ENCODE measurements at regions not wholly inside any gene's neighbourhood (a gene's known extent, or its start where the extent isn't known, plus 50 kb on each side); places are given as distances from the start of the nearest gene placed in this dataset.
A peak's percentile ranks its signal among the peaks of the same experiment; 100 is the strongest.
"Not testable (repeated sequence)": the region's sequence is repeated elsewhere in the genome, so short reads cannot be mapped to it uniquely, and the experiment has no call there.

DNA sequence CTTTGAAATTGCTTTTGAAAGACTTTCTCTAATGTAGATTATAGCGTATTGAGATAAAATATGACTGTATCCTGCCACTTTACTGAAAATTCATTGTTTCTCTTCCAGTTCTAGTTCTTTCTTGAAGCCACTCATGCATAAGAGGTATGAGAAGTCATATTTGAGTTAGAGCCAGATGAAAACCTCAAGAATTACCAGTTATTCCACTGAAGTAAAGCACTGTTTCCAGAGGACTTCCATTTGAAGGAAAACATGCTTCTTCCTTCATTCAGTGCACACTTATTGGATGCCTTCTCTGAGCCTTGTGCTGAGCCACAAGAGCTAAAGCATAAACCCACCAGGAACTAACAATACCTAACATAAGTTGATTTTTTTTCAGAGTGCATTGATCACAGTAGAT is 513.4 kb downstream of the ZNF385D start:
- no peak for DNase-seq

DNA sequence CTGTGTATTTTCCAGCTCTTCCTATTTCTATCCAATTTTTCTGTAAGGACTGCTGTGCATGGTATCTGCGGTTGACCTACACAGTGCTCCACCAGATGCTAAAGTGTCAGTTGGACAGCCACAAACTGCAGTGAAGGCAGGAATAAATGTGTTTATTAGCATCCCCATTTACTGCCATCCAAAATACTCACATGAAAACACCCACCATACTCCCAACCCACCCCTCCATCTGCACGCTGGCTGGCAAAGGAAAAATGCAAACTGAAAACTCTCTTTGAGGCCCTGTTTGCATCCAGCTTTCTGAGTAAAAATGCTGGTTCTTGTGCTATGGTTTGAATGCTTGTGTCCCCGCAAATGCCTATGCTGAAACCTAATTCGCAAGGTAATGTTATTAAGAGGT is 515.5 kb downstream of the ZNF385D start:
- DNase-seq, result no peak

DNA sequence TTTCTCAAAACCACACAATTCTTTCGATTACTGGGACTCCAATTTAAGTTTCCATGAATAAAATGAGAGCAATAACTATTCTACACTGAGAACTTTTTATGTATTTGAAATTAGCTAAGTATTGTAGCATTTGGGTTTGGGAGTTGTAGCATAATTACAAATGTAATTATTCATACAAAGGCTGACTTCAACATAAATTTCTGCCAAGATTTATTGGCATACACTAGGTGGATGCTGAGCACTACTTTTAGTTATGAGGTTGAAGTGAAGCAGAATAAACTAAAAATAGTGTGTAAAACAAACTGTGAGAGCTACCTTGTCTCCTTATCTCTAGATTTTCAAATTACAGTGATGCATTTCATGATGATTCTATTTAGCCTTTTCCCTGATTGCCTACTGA is 516.1 kb downstream of the ZNF385D start:
- no peak for DNase-seq

DNA sequence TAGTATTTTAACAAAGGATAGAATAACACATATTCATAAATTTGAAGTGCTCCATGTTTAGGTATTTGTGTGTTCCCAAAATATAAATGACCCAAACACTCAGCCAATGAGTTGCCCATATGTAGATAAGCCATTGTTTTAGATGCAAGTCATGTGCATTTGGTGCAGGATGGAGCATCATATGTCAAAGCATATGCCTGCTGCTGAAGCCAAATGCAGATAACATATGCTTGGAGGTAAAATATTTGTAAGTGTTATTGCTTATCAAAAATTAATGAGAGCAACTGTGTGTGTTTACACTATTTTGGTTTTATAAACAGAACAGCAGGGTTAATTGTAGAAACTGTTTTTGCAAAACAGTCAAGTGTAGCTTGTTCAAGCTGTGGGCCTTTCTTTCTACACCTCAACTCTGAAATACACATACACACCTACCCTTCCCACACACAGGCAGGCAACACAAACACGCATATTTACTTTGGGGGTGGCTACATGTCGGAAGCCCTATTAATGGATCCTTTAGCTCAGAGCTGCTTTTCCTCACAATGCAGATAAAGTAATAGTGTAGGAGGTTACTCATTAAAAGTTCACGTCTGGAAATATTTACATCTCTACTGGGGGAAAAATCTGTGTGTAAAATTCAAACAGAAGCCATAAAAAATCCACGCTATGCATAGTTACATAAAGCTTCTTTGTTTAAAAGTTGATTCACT is 521.4 kb downstream of the ZNF385D start:
- no peak for DNase-seq

DNA sequence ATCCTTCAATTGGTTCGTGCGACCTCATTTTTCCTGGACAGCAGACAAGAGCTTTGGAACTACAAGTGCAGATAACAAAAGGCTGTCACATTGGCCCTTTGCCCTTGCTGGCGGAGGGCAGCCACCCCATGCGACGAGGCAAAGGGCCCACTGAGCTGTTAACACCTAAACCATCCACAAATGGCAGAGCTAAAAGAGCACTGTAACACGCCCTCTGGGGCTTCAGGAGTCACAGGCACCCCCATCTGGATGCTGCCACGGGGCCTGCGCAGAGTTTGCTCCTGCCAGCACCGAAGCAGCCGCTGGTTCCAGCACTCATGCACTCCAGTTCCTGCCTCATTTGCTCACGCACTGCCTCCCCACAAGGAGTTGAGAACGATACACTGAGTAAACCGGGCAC is 524.9 kb downstream of the ZNF385D start:
- no peak for DNase-seq

DNA sequence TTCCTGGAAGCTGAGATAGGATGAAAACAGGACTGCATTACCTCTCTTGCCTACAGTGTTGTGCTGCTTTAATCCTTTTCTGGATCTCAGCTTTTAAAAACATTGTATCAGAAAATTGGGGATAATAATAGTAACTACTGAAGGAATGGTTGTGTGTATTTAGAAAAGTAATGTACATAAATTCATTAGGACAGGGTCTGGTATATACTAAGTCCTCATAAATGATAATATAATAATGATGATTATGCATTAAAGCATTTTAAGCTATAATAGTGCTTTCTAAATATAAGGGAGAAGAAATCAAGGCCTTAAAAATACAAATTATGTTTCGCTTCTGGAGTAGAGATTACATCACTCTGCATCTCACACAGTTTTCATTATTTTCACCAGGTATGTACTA is 530.1 kb downstream of the ZNF385D start:
- no peak for DNase-seq

DNA sequence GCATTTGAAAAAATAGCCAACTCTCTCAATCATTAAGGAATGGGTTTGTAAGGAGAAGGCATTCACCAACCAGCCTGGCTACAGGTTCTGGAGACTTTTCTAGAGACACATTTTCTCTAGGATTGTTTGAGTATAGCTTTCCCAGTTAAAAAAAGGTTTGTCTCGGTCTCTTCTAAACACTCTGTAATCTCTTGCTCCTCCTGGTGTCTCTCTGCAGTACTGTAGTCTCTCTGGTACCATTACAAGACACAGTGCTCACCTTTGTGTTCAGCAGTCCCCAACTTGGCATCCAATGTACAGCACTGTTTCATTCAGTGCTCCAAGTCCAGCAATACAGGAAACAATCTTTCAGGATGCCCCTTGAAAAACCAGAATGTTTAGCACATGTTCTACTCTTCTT is 534.4 kb downstream of the ZNF385D start:
- DNase-seq, result no peak

DNA sequence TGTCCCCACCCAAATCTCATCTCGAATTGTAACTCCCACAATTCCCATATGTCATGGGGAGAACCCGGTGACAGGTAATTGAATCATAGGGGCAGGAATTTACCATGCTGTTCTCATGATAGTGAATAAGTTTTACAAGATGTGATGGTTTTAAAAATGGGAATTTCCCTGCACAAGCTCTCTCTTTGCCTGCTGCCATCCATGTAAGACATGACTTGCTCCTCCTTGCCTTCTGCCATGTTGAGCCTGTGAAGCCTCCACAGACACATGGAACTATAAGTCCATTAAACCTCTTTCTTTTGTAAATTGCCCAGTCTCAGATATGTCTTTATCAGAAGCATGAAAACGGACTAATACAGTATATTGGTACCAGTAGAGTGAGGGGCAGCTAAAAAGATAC is 546.9 kb downstream of the ZNF385D start:
- DNase-seq, result not testable (repeated sequence)

DNA sequence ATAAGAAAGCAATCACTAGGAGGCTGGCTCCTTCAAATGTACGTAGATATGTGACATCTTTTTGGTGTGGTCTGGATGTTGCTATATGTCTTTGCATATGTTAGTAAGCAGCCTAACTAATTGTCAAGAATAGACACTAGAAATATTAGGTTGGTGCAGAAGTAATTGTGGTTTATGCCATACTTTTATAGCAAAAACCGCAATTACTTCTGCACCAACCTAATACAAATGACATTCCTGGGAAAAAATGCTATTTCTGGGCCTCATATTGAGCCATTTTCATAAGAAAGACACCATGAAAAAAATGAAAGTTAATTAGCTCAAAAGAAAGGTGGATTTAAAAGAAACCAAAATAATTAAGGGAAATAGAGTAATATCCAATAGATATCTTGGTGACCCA is 555.8 kb downstream of the ZNF385D start:
- no peak for DNase-seq

DNA sequence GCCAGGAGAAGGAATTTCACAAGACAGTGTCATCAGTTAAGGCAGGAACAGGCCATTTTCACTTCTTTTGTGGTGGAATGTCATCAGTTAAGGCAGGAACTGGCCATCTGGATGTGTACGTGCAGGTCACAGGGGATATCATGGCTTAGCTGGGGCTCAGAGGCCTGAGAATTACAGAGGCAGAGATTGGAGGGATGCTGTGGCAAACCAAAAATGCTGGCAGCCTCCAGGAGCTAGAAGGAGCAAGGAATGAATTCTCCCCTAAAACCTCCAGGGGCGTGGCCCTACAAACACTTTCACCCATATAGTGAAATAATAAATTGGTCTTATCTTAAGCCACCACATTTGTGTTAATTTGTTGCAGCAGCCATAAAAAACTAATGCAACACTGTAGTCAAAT is 557.0 kb downstream of the ZNF385D start:
- DNase-seq, result not testable (repeated sequence)

DNA sequence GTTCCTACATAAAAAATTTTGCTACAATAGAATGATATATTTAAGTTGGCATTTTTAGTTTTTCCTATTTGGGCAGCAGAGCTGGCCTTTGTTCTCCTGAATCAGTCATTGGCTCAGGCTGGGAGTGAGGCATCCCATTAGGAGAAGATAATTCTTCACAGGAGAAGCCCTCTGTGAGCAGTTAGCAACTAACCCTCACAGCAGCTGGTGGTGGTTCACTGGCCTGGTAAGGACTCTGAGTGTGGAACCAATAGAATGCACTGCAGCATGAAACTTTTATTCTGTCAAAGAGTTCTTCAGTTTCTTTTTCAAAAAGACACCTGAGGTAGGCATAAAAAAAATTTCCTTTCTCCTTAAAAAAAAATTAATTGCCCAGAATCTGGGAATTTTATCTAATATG is 562.6 kb downstream of the ZNF385D start:
- DNase-seq, result no peak

DNA sequence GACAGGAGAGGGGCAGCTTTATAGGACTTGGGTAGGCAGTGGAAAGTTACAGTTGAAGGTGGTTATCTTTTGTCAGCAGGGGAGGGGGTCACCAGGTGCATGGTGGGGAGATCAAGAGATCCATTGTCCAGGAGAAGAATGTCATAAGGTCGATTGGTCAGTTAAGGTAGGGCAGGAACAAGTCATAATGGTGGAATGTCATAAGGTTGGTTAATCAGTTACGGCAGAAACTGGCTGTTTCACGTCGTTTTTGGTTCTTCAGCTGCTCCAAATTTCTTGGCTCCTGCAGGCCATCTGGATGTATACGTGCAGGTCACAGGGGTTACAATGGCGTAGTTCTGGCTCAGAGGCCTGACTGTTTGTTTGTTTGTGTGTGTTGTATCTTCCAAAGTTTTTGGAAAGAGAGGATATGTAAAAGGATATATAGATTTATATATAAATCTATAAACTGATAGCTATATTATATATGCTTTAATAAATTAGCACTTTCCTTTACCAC is 565.1 kb downstream of the ZNF385D start:
- DNase-seq, result no peak

DNA sequence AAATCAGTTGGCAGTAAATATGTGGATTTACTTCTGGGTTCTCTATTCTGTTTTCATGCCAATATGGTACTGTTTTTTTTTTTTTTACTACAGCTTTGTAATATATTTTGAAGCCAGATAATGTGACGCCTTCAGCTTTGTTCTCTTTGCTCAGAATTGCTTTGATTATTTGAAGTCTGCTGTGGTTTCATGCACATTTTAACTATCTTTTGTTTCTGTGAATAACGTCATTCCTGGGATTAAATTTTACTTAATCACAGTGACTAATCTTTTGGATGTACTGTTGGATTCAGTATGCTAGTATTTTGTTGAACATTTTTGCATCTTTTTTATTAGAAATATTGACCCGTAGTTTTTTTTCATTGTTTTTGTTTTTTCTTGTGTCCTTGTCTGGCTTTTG is 576.5 kb downstream of the ZNF385D start:
- DNase-seq, result no peak

DNA sequence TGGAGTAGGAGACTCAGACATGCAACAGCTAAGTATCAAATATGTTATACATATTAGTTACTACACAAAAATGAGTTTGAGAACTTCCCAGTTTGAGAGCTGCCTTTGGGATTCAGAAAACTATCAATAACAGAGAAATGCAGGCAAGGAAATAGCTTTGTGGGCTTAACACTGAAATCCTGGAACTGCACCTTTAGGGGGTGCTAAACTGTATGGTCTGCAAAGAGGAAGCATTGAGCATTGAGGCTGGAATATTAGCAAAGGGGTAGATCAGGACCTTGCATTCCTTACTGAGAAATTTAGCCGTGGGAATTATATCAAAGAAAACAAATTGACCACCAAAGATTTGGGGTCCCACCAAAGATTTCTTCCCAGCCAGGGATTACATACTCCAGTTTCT is 580.0 kb downstream of the ZNF385D start:
- no peak for DNase-seq

DNA sequence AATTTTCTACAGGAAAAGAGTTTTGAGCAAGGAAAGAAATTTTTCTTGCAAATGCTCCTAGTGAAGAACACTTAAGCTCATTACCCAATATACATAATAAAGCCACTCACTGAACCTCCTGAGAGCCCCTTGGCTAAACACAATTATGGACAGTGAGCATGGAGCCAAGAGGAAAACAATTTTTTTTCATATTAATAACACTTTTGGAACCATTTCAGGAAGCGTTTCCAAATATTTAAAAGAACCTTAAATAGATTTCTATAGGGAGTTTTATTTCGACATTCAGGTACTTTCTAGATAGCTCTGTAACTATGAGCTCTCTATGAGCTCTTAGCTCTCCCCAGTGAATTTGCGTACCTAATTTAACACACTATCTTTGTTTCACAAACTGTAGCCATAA is 581.1 kb downstream of the ZNF385D start:
- no peak for DNase-seq

DNA sequence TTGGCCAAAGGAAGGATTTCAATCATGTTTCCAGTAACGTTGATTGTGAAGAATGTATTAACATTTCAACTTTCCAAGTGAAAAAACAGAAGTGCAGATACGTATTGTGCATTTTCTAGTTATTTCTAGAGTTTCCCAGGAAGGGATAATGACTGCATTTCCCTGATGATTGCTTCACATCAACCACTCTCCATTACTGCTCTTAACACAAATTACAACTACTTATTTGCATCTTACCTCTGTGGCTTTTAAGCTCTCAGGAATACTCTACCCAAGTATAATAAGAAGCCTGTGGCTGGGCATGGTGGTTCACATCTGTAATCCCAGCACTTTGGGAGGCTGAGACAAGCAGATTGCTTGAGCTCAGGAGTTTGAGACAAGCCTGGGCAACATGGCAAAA is 582.5 kb downstream of the ZNF385D start:
- DNase-seq, result no peak

DNA sequence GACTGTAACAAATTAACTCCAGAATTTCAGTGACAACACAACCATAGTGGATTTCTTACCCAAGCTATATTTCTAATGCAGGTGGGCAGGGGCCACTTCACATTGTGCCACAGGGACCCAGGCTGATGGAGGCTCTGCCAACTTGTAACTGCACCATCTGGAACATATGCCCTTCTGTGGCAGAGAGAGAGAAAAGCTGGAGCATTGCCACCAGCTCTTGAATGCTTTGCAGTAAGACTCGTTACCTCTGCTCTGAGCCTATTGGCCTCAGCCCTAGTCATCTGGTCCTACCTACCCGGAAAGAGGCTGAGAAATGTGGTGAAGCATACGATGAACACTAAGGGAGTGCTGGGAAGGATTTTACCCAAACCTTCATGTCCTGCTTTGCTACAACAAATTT is 587.1 kb downstream of the ZNF385D start:
- DNase-seq, result no peak

DNA sequence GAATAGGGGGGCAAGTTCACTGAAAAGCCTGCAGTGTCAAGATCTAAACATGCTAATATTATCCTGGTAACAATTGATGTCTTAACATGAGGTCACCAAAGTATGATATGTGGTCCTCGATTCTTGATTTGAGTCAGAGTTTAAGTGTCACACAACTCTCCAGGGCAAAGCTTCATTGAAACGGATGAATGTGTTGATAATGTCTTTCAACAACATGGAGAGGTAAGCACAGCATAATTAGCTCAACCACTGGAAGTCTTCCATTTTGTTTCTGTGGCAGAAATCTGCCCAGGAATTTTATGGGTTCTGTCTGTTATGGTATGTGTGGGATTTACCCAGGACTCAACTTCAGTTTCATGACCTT is 591.5 kb downstream of the ZNF385D start:
- no peak for DNase-seq

DNA sequence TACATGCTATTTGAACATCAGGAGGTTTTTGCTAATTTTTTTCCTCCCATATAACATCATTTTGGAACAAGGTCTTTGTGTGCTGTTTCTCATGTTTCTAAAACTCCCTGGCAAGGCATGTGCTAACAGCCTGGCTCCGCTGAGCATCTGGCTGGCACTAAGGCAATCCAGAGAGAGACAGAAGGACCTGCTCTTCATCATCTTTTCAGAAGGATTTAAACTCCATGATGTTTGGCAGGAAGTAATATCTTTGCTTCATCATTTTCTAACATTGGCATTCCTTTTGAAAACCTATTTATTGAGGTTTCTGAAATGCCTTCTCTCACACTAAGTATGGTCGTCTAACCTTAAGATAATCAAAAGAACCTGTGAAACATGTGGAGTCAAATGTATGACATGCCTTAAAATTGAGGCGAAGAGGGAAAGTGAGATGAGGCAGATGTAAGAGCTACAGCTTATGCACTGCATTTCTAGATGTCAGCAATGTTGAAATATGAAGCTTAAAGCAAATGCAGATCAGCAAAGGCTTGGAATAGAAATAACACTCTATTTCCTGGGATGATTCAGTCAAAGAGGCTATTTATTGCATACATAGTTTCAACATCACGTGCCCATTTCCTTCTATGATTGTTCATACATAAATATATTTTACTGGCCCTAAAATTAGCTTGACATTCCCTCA is 592.0 kb downstream of the ZNF385D start:
- peak; percentile 43 for DNase-seq

DNA sequence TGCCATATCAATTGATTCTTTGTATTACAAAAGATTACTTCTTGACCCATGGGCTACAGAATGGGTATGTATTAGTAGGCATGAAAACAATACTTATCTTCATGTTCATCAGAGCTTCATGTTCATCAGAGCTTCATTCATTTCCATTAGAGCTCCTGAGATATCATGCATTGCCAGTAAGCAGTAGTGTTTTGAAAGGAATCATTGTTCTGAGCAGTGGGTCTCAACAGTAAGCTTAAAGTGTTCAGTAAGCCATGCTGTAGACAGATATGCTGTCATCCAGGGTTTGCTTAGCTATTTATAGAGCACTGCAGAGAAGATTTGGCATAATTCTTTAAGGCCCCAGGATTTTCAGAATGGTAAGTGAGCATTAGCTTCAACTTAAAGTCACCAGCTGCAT is 596.1 kb downstream of the ZNF385D start:
- DNase-seq, result no peak

DNA sequence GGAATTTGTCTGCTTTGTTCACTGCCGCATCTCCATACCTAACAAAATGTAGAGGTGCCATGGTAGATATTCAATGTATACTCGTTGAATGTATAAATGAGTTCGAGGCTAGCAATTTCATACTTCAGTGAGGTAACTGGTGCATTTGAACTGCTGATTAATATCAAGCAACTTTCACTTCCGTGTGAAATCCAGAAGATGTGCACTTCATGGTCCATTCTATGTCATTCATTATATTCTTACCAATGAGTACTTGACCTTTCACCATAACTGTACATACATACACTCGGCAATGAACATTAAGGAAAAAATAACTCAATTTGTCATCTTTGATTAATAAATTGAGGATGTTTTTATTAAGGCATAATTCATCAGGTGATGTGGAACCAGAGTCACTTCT is 598.5 kb downstream of the ZNF385D start:
- no peak for DNase-seq

DNA sequence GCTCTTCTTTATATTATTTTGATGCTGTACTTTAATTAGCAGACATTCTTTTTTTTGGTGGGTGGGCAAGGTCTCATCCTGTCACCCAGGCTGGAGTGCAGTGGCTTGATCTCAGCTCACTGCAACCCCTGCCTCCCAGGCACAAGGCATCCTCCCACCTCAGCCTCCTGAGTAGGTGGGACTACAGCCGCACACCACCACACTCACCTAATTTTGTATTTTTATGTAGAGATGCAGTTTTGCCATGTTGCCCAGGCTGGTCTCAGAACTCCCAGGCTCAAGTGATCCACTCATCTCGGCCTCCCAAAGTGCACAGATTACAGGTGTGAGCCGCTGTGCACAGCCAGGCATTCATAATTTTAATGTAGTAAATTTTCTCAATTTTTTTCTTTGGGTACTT is 608.1 kb downstream of the ZNF385D start:
- DNase-seq, result no peak

DNA sequence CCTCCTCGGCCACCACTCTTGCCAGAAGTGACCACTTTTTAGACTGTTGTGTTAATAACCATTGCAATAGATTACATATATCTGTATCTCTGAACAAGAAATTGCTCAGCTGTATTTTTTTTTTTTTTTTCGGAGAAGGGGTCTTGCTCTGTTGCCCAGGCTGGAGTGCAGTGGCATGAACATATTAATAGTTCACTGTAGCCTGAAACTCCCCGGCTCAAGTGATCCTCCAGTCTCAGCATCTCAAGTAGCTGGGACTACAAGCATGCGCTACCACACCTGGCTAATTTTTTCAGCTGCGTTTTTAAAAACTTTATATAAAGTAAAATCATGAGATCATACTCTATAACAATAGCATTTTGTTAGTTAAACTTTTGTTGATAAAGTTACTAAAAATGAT is 609.0 kb downstream of the ZNF385D start:
- DNase-seq, result no peak

DNA sequence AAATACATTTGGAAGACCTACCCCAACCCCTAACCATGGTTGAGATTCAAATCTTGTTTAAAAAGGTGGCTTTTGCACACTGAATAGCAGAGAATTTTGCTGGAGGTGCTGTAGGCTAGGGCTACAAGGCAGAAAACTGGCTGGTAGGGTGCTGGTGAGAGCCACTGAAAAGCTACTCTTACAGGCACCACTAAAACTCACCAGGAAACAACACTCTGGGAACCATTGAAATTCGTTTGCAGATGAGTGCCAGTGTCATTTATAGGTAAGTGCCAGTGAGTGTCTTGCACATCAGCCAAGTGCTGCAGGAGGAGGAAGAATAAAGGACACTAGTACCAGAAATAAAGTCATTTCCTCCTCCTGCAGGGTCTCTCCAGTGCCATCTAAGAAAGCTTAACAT is 610.2 kb downstream of the ZNF385D start:
- no peak for DNase-seq

DNA sequence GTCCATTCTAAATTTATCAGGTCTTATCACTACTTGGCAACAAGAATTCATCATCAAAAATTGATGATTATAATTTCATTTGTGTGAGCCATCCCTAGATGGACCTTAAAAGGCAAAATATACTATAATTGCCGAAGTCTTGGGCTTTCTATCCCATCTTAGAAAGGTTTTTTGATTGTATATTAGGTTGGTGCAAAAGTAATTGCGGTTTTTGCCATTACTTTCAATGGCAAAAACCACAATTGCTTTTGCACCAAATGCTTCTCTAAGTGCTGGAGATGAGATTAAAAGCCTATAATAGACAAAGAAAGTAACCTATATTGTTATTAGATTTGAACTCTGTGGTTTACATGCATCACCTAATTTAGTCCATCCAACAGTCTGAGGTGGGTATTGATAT is 612.9 kb downstream of the ZNF385D start:
- no peak for DNase-seq
